Common myeloid progenitor, CD34-positive (primary cell): ENCODE measurements at regions not wholly inside any gene's neighbourhood (a gene's known extent, or its start where the extent isn't known, plus 50 kb on each side); places are given as distances from the start of the nearest gene placed in this dataset.
"Not testable (repeated sequence)": the region's sequence is repeated elsewhere in the genome, so short reads cannot be mapped to it uniquely, and the experiment has no call there.

ENCODE experiments used
- CTCF ChIA-PET: fragments of 350-600 bp; sonication (Branson Sonifier 250); formaldehyde crosslinking; loops from one replicate; lab custom pipeline; 2021; ENCODE audit warnings: antibody characterized with exemption; lab: Charles Lee
- POLR2A ChIA-PET: fragments of 350-600 bp; sonication (Branson Sonifier 250); formaldehyde crosslinking; loops from one replicate; lab custom pipeline; 2021; ENCODE audit warnings: antibody characterized with exemption; lab: Charles Lee
- DNase-seq, 3 donors: peaks; one replicate each; pipeline versions ENCODE4 v3.0.0 to v3.0.0-alpha.2; 2013
- H3K27ac ChIP-seq, 2 experiments: 1 replicate in 1 of 2; 2 replicates in 1 of 2; pipeline ENCODE4 v1.7.0; 2013; ENCODE audit warnings: inconsistent platforms in 2 of 2, low read length in 2 of 2, mild to moderate bottlenecking in 2 of 2, low read depth in 1 of 2, moderate library complexity in 1 of 2; ENCODE audit not compliant: severe bottlenecking in 2 of 2, insufficient read depth in 1 of 2, poor library complexity in 1 of 2
- H3K27me3 ChIP-seq, 5 experiments: replicated peaks in 2 of 5; 1 replicate in 3 of 5; 2 replicates in 2 of 5; pipeline versions ENCODE4 v1.6.1 to v1.7.0; 2013; ENCODE audit warnings: low read length in 4 of 5, mild to moderate bottlenecking in 2 of 5, moderate library complexity in 2 of 5, inconsistent platforms in 1 of 5; ENCODE audit not compliant: insufficient read depth in 5 of 5, control insufficient read depth in 4 of 5
- H3K36me3 ChIP-seq, 4 experiments: 1 replicate in 2 of 4; 2 replicates in 2 of 4; pipeline versions ENCODE4 v1.6.1 to v1.7.0; 2013; ENCODE audit warnings: low read length in 3 of 4, control low read depth in 1 of 4, mild to moderate bottlenecking in 1 of 4; ENCODE audit not compliant: control insufficient read depth in 4 of 4, insufficient read depth in 4 of 4
- H3K4me1 ChIP-seq, 4 experiments: 1 replicate in 3 of 4; 2 replicates in 1 of 4; pipeline versions ENCODE4 v1.6.1 to v1.7.1; 2013; ENCODE audit warnings: low read length in 3 of 4, mild to moderate bottlenecking in 3 of 4, control low read depth in 1 of 4, inconsistent platforms in 1 of 4, moderate library complexity in 1 of 4; ENCODE audit not compliant: control insufficient read depth in 4 of 4, insufficient read depth in 4 of 4; ENCODE audit errors: control extremely low read depth in 1 of 4
- H3K4me3 ChIP-seq, 7 experiments: 1 replicate in 4 of 7; 2 replicates in 3 of 7; pipeline versions ENCODE4 v1.5.1 to v1.7.0; 2013; ENCODE audit warnings: mild to moderate bottlenecking in 7 of 7, low read length in 6 of 7, moderate library complexity in 6 of 7, inconsistent platforms in 2 of 7, low read depth in 2 of 7, control low read depth in 1 of 7; ENCODE audit not compliant: insufficient read depth in 4 of 7, control insufficient read depth in 1 of 7; ENCODE audit errors: extremely low read depth in 1 of 7
- H3K9me3 ChIP-seq, 5 experiments: 1 replicate in 4 of 5; 2 replicates in 1 of 5; pipeline versions ENCODE4 v1.6.1 to v1.7.1; 2013; ENCODE audit warnings: low read length in 4 of 5, mild to moderate bottlenecking in 2 of 5, inconsistent platforms in 1 of 5, low read depth in 1 of 5, moderate library complexity in 1 of 5; ENCODE audit not compliant: control insufficient read depth in 4 of 5, insufficient read depth in 2 of 5; ENCODE audit errors: control extremely low read depth in 1 of 5
- WGBS: methylation state at CpG from one replicate; pipeline ENCODE4 v1.1.5; 2013; ENCODE audit not compliant: insufficient coverage; 5-methylcytosine and 5-hydroxymethylcytosine counted together

- Histone ChIP-seq H3K36me3 (no peaks in the 10 kb centered on the region), H3K27me3 (no peaks in the 10 kb centered on the region), H3K27ac (no peak overlapping the region), H3K9me3 (no peaks in the 10 kb centered on the region), H3K4me1 (no peaks in the 10 kb centered on the region), H3K4me3 (no peak overlapping the region)
- ChIA-PET CTCF (no interaction called here), POLR2A (no interaction called here)
- 100% methylated on average over 1 of the region's 4 CpGs for WGBS
- DNase-seq = no peak
Measured at GRCh38 chr10:64762861-64763260, 1241.7 kb downstream of the REEP3 start.

DNA sequence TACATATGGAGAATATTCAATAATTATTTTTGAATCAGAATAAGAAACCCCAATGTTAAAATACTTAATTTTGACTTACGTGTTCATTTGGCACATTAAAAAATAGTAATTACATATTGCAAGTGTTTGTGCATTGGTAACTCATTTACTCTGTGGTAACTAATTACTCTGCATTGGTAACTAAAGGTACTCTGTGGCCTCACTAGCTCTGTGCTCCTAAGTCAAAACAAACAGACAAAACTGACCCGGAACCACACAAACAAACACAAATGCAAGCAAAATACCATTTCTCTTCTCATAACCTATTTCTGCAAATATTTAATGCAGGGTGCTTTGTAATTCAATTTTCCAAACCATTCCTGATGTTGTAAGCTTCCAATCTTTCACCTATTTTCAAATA, 1244.3 kb downstream of the REEP3 start:
- ChIA-PET POLR2A (no interaction called here), CTCF (no interaction called here)
- Histone ChIP-seq H3K27me3 (no peaks in the 10 kb centered on the region), H3K9me3 (no peaks in the 10 kb centered on the region), H3K27ac (no peak overlapping the region), H3K4me1 (no peaks in the 10 kb centered on the region), H3K36me3 (no peaks in the 10 kb centered on the region), H3K4me3 (no peak overlapping the region)
- WGBS = 100% methylated on average over 1 of the region's 2 CpGs
- DNase-seq = no peak

DNA sequence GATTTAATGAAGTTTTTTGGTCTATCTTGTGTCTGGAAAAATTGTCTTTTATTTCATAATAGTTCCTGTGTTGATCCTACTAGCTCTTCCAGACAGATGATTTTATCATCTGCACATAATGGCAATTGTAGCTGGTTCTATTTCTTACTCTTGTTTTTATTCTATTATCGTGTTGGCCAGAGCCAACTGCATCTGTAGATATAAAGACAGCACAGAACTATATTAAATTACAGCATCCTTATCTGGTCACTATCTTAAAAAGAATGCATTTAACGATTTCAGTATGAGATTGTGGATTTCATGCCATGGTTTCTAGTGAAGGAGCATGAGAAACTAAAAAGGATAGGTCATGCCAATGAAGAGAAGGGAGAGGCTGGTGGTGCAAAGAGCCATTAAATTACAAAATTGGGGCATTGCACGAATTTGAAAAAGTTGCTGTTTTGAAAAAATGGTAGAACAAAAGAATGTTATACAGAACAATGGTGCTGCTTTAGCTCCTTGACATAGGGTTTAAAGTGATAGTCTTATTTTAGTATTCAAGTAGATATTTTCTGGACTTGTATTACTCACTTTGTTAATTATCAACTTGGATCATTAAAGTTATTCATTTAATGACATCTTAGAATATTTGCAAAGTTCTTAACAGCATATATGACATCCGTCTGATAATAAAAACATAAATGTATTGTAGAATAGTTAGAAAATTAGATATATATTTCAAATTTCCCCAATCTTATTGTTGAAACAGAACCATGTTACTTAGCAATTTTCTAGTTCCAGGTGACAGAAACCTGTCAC, 1250.3 kb downstream of the REEP3 start:
- no peak overlapping the region for H3K4me3 ChIP-seq
- CTCF ChIA-PET = no interaction called here
- H3K27me3 ChIP-seq = no peaks in the 10 kb centered on the region
- DNase-seq = no peak
- no peaks in the 10 kb centered on the region for H3K9me3 ChIP-seq
- WGBS = 100% methylated on average over 1 of the region's 4 CpGs
- POLR2A ChIA-PET = no interaction called here
- no peaks in the 10 kb centered on the region for H3K36me3 ChIP-seq
- no peak overlapping the region for H3K27ac ChIP-seq
- no peaks in the 10 kb centered on the region for H3K4me1 ChIP-seq

DNA sequence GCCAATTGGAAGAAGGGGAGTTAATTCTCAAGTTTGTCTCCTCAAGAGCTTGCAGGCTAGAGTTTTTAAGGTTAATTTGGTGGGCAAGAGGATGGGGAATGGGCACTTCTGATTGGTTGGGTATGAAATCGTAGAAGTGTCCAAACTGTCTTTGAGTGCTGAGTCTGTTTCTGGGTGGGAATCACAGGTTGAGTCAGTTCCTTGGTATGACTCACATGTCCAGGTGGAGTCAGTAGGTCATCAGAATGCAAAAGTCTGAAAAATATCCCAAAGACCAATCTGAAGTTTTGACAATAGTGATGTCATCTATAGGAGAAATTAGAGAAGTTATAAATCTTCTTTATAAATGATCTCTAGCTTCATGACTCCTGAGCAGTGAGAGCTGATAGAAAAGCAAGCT, 1252.2 kb downstream of the REEP3 start:
- ChIA-PET CTCF (no interaction called here), POLR2A (no interaction called here)
- WGBS = 100% methylated on average over 1 of the region's 1 CpG
- Histone ChIP-seq H3K36me3 (no peaks in the 10 kb centered on the region), H3K4me3 (no peak overlapping the region), H3K4me1 (no peaks in the 10 kb centered on the region), H3K9me3 (no peaks in the 10 kb centered on the region), H3K27ac (no peak overlapping the region), H3K27me3 (no peaks in the 10 kb centered on the region)
- no peak for DNase-seq

DNA sequence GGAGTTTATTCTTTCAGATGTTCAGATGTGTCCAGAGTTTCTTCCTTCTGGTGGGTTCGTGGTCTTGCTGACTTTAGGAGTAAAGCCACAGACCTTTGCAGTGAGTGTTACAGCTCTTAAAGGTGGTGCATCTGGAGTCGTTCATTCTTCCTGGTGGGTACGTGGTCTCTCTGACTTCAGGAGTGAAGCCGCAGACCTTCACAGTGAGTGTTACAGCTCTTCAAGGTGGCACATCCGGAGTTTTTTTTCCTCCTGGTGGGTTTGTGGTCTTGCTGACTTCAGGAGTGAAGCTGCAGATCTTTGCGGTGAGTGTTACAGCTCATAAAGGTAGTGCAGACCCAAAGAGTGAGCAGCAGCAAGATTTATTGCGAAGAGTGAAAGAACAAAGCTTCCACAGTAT, 1263.2 kb downstream of the REEP3 start:
- H3K9me3 ChIP-seq, H3K27me3 ChIP-seq, H3K4me1 ChIP-seq, H3K27ac ChIP-seq, H3K4me3 ChIP-seq, POLR2A ChIA-PET, H3K36me3 ChIP-seq, DNase-seq, CTCF ChIA-PET: not testable (repeated sequence)
- 99% methylated on average over 6 of the region's 7 CpGs for WGBS

GRCh38 chr10:64785816-64786215, 1264.6 kb downstream of the REEP3 start:
- Histone ChIP-seq H3K36me3 (no peaks in the 10 kb centered on the region), H3K27me3 (no peaks in the 10 kb centered on the region), H3K4me1 (no peaks in the 10 kb centered on the region), H3K27ac (no peak overlapping the region), H3K9me3 (peaks cover 0 to 2% (median 0%) of the 10 kb centered on the region in 5 experiments), H3K4me3 (no peak overlapping the region)
- ChIA-PET CTCF (no interaction called here), POLR2A (no interaction called here)
- DNase-seq = no peak
- 100% methylated on average over 3 of the region's 3 CpGs for WGBS

DNA sequence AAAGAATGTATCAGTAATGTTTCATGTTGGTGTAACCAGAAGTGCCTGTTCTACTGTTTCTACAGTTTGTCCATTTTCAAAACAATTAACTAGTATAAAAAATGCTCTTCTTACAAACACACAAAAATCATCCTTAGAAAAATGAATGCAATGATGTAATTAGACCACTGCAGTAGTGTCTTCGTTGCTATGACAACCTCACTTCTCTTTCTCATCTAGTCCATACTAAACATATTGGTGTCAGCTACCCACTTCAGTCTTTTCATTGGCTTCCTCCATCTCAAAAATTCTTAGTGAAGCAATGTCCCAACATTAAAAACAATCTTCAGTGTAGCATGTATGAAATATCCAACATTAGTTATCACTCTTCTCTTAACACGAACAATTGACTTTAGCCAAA, 1265.8 kb downstream of the REEP3 start:
- Histone ChIP-seq H3K4me3 (no peak overlapping the region), H3K9me3 (peaks cover 0 to 2% (median 0%) of the 10 kb centered on the region in 5 experiments), H3K4me1 (no peaks in the 10 kb centered on the region), H3K27ac (no peak overlapping the region), H3K27me3 (no peaks in the 10 kb centered on the region), H3K36me3 (no peaks in the 10 kb centered on the region)
- CTCF ChIA-PET = no interaction called here
- POLR2A ChIA-PET = no interaction called here
- DNase-seq = no peak
- 100% methylated on average over 1 of the region's 2 CpGs for WGBS
